Occipital lobe (tissue), 1 donor: ENCODE measurements at regions not wholly inside any gene's neighbourhood (a gene's known extent, or its start where the extent isn't known, plus 50 kb on each side); places are given as distances from the start of the nearest gene placed in this dataset.
"Not testable (repeated sequence)": the region's sequence is repeated elsewhere in the genome, so short reads cannot be mapped to it uniquely, and the experiment has no call there.

Source experiments
- DNase-seq: peaks from one replicate; lab custom pipeline; 2025; lab: John Stamatoyannopoulos, UW

DNA sequence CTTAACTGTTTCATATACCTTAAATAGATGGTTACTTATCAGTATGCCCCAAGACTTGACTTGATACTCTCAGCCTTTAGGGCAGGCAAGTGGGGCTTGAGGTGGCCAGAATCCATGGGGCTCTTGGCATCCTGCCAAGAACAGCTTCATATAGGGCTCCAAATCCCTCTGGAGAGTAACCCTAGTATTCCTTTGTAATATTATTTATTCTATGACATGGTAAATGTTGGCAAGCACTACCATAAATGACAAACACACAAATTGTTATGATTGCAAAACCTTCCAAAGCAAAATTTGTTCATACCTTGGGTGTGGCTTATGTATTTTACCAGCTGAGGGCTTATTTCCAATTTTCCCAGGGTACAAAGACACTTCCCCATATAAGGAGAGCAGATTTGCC, 257.4 kb upstream of the TRPC7 start:
- no peak for DNase-seq

DNA sequence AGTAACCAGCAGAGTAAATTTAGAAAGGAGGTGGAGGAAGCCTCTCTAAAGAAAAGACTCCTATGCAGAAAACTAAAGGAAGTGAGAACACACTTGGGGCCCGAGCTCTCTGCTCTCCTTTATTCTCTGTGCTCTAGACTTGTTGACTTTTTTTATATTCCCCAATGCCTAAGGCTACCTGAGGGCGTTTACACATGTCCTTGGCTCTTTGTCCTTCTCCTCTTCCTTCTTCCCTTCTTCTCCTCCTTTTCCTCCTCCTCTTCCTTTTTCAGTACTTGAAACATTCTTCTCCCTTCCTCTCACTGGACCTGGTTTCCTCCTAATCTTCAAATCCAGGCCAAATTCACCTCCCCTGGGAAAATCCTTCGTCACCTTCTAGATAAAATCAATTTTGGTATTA, 256.4 kb upstream of the TRPC7 start:
- DNase-seq, result no peak

DNA sequence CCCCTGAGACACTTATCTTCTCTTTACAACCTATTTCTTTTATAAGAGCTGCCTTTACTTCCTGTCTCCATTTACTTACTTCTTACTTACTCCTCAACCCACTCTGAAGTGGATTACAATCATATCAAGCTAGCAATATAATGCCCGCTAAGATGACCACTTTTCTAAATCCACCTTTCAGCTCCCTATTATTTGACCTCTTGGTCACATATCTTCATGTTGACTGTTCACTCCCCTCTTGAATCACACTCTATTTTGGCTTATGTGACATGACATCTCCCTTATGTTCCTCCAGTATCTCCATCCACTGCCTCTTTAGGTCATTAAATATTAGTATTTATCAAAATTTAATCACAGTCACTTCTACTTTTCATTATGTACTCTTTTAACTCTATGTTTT, 255.3 kb upstream of the TRPC7 start:
- no peak for DNase-seq

DNA sequence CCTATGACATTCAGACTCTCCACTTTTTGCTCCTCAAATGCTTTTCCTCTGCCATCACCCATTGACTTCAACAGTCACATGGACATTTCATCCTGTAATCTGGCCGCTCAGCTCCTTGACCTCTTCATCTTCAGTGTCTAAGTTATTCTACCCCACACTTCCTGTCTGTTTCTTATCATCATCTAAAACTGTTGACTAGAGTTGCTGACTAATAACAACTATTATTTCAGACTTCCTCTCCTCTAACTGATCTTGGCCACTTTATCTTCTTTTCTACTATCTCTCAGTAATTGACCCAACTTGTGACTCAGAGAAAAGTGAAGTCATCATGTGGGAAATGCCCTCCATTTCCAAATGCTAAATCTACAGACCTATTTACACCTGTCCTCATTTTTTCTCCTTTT, 254.7 kb upstream of the TRPC7 start:
- no peak for DNase-seq

DNA sequence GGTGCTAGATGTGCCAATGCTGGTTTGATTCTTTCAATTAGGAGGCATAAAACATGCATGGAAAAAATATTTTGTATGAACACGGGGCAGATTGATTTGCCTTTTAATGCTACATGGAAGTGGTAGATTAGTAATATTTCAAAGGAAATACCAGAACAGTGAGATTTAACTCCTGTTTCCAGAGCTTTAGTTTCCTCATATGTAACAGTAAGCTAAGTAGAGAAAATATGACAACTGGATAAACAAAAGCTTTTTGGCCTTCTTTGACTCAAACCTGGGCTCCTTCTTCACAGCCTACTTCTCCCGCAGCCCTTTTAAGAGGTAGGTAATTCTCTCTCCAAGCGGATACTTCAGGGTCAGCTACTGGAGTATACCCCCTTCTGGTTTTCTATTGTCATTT, 254.2 kb upstream of the TRPC7 start:
- no peak for DNase-seq

DNA sequence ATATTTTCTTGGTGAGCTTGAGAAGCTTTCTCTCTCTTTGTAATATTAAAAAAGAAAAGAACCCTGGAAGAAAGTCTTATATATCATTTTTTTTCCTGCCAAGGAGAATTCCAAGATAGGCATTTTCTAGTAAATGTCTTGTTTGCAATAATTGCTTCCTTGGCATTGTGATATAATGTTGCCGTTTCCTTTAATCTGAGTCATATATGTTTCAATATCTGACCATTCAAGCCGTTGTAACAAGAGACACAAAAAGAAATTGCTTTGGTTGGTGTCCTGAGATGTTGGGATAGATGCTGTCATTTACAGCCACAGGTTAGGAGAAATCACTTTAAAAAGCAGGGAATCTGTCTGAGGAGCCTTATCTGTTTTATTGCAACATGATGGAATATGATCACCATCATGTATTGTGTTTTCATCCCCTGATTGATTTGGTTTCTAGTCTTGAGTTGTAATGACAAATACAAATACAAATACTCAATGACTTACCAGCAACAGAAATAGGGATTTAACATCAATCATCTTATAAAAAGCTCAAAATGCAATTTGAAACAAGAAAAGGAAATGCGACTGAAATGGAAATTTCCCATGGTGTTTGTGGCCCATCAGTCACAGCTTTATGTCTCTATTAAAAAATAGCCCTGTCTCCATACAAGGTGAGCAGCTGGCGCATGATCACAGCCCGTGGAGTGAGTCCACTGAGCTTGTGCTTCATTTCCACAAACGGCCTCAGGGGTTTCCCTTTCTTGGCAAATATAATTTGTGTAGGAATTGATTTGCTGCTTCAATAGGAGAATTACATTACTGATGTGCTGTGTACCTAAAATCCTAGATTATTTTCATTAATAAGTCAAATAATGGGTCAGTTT, 250.1 kb upstream of the TRPC7 start:
- no peak for DNase-seq

DNA sequence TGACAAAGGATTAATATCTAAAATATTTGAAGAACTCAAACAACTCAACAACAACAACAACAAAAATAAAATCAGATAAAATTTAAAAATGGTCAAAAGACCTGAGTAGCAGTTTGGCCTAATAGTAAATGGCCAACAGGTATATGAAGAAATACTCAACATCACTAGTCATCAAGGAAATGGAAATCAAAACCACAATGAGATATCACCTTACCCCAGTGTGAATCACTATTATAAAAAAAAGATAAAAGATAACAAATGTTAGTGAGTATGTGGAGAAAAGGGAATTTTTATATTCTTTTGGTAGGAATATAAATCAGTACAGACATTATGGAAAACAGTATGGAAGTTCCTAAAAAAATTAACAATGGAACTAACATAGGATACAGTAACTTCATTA, 247.9 kb upstream of the TRPC7 start:
- DNase-seq, result no peak

DNA sequence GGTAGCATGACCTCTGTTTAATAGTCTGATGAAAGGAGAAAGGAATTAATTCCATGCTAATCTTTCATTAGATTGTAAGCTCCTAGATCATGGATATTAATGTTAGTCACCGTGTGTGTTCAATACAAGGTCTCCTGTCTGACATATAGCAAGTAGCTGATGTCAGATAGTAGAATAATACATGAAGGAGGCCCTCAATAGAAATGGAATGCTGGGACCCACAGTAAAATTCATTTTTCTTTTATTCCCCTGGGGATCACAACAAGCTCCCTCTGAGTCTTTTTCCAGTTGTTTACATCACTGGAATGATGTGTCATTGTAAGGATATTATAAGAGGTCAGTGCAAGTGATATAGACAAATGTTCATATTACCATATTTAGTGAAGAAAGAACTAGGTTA, 240.3 kb upstream of the TRPC7 start:
- no peak for DNase-seq

DNA sequence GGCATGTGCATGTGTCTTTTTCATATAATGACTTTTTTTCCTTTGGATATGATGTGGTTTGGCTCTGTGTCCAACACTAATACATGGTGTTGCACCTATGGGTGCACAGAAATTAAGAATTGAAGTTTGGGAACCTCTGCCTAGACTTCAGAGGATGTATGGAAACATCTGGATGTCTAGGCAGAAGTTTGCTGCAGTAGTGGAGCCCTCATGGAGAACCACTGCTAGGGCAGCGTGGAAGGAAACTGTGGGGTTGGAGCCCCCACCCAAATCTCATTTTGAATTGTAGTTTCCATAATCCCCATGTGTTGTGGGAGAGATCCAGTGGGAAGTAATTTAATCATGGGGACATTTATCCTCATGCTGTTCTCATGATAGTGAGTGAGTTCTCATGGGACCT, 235.0 kb upstream of the TRPC7 start:
- no peak for DNase-seq

DNA sequence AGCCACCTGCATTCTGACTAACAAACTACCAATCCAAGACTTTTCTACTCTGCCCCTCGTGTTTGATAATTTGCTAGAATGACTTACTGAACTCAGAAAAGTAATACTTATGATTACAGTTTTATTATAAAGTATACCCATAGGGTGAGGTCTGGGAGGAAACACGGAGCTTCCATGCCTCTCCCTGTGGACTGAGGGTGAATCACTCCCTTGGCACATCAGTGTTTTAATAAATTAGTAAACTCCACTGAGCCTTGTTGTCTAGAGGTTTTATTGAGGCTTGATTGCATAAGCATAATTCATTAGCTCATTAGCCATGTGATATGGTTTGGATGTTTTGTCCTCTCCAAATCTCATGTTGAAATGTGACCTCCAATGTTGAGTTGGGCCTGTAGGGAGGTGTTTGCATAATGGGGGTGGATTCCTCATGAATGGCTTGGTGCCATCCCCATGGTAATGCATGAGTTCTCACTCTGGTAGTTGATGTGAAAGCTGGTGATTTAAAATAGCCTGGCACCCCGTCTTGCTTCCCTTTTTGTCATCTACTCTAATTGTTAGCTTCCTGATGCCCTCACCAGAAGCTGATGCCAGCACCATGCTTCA, 233.6 kb upstream of the TRPC7 start:
- no peak for DNase-seq

DNA sequence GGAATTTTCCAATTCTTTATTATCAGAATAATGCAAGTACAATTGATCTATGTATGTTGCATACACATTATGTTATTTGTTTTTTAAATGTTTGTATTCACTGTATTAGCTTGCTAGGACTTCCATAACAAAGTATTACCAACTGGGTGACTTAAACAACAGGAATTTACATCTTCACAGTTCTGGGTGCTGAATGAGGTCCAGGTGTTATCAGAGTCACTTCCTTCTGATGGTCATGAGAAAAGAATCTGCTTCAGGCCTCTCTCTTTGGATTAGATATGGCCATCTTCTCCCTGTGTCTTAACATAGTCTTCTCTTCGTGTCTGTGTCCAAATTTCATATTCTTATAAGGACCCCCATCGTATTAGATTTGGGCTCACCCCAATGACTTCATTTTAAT, 229.1 kb upstream of the TRPC7 start:
- DNase-seq, result no peak

DNA sequence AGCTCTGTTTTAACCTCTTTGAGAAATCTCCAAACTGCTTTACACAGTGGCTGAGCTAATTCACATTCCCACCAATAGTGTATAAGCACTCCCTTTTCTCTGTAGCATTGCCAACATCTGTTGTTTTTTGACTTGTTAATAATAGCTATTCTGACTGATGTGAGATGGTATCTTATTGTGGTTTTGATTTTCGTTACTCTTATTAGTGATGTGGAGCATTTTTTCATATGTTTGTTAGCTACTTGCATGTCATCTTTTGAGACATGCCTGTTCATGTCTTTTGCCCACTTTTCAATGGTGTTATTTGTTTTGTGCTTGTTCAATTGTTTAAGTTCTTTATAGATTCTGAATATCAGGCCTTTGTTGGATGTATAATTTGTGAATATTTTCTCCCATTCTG, 225.2 kb upstream of the TRPC7 start:
- no peak for DNase-seq

DNA sequence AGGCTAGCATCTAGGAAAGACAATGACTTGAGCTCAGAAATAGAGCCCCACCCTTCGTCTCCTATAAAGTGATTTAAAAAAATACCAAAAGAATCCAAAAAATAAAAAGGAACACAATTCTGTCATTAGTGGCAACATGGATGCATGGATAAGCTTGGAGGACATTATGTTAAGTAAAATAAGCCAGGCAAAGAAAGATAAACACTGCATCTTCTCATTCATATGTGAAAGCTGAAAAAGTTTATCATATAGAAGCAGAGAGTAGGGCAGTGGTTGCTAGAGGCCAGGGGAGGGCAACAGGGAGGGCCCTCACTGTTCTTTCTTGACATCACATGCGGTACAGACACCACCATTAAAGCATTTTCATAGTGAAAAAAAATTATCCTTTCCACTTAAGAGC, 220.9 kb upstream of the TRPC7 start:
- no peak for DNase-seq

DNA sequence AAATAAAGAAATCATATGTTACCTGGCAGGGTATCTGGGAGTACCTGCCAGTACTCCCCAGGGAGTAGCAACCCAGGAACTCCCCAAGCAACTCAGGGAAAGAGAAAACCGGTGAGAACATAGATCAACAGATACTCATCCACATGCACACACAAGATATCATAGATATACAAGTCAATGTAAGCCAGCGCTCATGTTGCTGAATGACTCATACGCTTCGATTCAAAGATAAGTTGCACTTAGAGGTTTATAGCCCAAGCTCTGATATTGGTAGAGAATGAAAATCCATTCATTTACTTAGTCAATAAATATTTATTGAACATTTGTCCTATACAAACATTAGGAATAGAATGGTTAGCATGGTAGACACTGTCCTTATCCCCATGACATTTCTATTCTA, 219.1 kb upstream of the TRPC7 start:
- DNase-seq, result no peak

DNA sequence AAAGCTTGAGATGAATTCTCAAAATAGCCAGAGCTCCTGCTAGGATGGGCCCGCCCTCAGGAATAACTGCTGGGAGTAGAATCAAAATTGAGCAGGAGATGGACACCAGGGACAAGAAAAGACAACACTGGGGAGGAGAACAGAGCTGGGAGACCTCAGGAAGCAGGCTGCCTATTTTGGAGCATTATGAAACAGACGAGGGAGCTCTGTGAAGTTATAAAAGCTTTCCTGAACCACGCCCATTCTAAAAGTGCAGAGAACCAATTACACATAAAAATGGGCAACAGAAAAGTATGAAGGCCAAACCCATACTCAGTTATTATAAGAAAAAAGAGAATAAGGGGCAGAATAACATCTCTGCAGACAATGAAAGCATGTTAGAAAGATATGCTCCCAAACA, 213.9 kb upstream of the TRPC7 start:
- DNase-seq, result no peak

DNA sequence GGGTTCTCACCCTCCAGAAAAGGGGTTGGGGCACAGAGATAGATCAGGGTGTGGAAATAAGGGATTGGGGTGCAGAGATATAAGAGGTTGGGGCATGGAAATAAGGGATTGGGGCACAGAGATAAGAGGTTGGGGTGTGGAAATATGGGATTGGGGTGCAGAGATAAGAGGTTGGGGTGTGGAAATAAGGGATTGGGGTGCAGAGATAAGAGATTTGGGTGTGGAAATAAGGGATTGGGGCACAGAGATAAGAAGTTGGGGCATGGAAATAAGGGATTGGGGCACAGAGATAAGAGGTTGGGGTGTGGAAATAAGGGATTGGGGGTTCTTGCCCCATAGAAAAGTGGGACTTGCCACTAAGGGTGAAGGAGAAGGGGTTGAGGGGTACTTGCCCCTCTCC, 204.5 kb upstream of the TRPC7 start:
- DNase-seq, result not testable (repeated sequence)

DNA sequence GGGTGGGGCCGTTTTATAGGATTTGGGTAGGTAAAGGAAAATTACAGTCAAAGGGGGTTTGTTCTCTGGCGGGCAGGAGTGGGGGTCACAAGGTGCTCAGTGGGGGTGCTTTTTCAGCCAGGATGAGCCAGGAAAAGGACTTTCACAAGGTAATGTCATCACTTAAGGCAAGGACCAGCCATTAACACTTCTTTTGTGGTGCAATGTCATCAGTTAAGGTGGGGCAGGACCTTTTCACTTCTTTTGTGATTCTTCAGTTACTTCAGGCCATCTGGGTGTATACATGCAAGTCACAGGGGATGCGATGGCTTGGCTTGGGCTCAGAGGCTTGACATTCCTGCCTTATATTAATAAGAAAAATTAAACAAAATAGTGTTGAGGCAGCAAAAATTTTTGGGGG, 200.1 kb upstream of the TRPC7 start:
- not testable (repeated sequence) for DNase-seq

DNA sequence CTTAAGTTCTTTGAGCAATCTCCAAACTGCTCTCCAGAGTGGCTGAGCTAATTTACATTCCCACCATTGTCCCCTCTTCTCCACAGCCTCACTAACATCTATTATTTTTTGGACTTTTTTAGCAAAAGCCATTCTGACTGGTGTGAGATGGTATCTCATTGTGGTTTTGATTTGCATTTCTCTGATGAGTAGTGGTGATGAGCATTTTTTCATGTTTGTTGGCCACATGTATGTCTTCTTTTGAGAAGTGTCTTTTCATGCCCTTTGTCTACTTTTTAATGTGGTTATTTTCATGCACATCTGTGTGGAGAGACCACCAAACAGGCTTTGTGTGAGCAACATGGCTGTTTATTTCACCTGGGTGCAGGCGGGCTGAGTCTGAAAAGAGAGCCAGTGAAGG, 199.7 kb upstream of the TRPC7 start:
- not testable (repeated sequence) for DNase-seq

DNA sequence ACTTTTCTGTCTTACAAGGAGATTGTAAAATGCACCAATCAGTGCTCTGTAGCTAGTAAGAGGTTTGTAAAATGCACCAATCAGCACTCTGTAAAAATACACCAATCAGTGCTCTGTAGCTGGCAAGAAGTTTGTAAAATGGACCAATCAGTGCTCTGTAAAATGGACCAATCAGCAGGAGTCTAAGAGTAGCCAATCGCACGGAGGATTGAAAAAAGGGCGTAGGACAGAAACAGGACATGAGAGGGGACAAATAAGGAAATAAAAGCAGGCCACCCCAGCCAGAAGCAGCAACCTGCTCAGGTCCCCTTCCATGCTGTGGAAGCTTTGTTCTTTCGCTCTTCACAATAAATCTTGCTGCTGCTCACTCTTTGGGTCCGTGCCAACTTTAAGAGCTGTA, 199.1 kb upstream of the TRPC7 start:
- not testable (repeated sequence) for DNase-seq

DNA sequence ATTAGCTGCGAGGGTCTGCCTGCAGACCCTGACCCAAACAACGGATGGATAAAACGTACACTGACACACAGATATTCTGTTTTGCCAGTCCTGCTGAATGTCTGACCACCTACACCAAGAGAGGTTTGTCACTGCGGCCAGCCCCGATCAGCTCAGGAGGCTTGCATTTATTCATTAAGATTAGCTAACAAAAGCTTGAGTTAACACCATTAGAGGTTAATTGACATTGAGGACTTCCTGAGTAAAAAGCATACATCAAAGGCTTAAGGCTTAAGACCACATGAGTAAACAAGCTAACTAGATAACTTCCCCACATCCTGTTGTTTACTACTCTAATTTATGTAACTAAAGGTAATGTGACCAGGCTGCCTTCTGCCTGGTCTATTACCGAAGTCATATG, 198.1 kb upstream of the TRPC7 start:
- no peak for DNase-seq

DNA sequence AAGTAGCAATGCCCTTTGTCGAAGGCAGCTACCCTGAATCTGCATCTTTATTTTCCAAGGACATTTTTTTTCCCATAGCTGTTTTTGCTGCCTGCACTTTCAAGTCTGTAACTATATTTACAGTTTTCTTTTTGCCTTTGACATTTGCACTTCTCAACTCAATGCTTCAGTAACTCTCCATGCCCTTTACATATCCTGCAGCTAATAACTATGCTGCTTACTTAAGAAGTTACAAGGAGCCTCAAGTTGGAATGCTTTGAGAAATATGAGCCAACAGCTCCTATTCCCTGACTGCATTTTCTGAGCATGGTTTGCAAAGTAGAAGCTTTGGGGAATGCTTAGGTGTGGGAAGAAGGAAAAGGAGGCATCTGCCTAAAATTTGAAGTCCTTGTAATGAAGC, 194.8 kb upstream of the TRPC7 start:
- DNase-seq, result no peak

DNA sequence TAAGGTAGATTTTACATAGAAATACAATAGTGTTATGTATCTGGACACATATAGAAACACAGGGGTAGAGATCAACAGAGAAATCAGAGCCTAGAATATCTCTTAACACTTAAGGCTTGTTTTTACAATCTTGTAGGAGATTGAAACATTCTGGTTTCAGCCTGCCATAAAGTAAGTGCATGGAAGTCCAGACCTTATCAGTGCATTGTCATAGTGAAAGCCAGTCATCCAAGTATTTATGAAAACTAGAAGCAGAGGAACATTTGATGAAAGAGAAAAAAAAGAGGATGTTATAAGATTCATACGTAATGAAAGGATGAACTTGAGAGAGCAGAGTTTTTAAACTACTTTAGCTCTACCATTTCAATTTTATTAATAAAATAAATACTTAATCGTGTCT, 194.3 kb upstream of the TRPC7 start:
- DNase-seq, result no peak

DNA sequence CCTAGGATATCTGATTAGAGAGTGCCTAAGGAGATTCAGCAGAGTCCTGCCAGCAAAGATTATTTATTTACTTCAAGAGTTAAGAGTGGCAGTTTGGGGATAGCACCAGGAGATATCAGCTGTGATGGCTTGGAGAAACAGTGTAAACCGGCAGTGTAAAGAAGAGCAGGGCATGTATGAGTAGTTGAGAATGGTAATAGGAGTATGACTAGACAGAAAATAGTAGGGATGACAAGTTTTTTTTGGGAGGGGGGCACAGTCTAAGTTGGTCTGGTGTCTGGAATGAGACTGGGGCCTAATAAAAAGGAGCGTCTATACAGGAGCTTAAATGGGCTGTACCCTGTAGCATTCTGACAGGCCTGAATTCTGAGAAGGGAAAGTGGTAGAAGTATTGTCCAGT, 181.8 kb upstream of the TRPC7 start:
- not testable (repeated sequence) for DNase-seq
